ENCODE measurements at regions not wholly inside any gene's neighbourhood (a gene's known extent, or its start where the extent isn't known, plus 50 kb on each side); places are given as distances from the start of the nearest gene placed in this dataset.

DNA sequence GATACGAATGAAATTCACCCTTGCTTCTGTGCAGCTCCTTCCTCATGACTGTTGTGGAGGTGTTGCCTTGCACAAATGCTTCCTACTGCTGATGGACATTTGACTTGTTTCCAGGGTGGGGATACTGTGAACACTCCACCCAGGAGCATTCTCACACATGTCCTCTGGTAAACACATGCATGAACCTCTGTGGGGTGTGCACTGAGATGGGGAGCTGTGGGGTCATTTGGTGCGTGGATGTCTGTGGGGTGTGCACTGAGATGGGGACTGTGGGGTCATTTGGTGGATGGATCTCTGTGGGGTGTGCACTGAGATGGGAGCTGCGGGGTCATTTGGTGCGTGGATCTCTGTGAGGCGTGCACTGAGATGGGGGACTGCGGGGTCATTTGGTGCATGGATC lies 72.9 kb upstream of the IRX4 start:
- TF ChIP-seq EZH2phosphoT487 (IDR thresholded peaks at IDR 0.05), result no peak
- TF ChIP-seq, protein P1, sequence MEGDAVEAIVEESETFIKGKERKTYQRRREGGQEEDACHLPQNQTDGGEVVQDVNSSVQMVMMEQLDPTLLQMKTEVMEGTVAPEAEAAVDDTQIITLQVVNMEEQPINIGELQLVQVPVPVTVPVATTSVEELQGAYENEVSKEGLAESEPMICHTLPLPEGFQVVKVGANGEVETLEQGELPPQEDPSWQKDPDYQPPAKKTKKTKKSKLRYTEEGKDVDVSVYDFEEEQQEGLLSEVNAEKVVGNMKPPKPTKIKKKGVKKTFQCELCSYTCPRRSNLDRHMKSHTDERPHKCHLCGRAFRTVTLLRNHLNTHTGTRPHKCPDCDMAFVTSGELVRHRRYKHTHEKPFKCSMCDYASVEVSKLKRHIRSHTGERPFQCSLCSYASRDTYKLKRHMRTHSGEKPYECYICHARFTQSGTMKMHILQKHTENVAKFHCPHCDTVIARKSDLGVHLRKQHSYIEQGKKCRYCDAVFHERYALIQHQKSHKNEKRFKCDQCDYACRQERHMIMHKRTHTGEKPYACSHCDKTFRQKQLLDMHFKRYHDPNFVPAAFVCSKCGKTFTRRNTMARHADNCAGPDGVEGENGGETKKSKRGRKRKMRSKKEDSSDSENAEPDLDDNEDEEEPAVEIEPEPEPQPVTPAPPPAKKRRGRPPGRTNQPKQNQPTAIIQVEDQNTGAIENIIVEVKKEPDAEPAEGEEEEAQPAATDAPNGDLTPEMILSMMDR (IDR thresholded peaks at IDR 0.05), result no peak

All from neural progenitor cell (in vitro differentiated cells).